PC-3 (cell line): ENCODE measurements at regions not wholly inside any gene's neighbourhood (a gene's known extent, or its start where the extent isn't known, plus 50 kb on each side); places are given as distances from the start of the nearest gene placed in this dataset.

Experiments used
- ATAC-seq: fragments of 200-7000 bp; cut with Tn5 transposase; 2 replicates; pipeline ENCODE4 v1.9.1; 2020; ENCODE audit warnings: mild to moderate bottlenecking, moderate library complexity
- BruUV-seq: library from RNA; stranded (reverse); fragments of 400-500 nt; replicated peaks from 2 replicates; lab custom pipeline; 2021; lab: Mats Ljungman, UMichigan
- CTCF ChIA-PET: fragments of 300-600 bp; sonication (Branson Sonifier 250); formaldehyde crosslinking; loops from one replicate; lab custom pipeline; 2022; ENCODE audit warnings: antibody characterized with exemption; lab: Charles Lee
- POLR2A ChIA-PET: fragments of 300-600 bp; sonication (Branson Sonifier 250); formaldehyde crosslinking; loops from one replicate; lab custom pipeline; 2022; ENCODE audit warnings: antibody characterized with exemption; ENCODE audit not compliant: unreplicated experiment; lab: Charles Lee
- DNase-seq: peaks from one replicate; pipeline ENCODE4 v3.0.0-alpha.2; 2015
- H2AFZ ChIP-seq: fragments of 300-600 bp; sonication (generic); 2 replicates; pipeline ENCODE4 v1.6.0; 2016; ENCODE audit warnings: antibody characterized with exemption, low read length
- H3F3A ChIP-seq: fragments of 300-600 bp; sonication (generic); one replicate; pipeline ENCODE4 v1.6.0; 2017; ENCODE audit warnings: antibody characterized with exemption, low read length, control low read depth, mild to moderate bottlenecking; ENCODE audit not compliant: unreplicated experiment
- H3K27ac ChIP-seq: fragments of 300-600 bp; sonication (generic); 2 replicates; pipeline ENCODE4 v1.5.1; 2016; ENCODE audit warnings: mild to moderate bottlenecking, low read length
- H3K27me3 ChIP-seq: fragments of 300-600 bp; sonication (generic); 2 replicates; pipeline ENCODE4 v1.6.1; 2016; ENCODE audit warnings: low read length, mixed read lengths
- H3K36me3 ChIP-seq: fragments of 300-600 bp; sonication (generic); 2 replicates; pipeline ENCODE4 v1.6.1; 2016; ENCODE audit warnings: low read depth, mixed run types, low read length, mixed read lengths
- H3K4me1 ChIP-seq: fragments of 300-600 bp; sonication (generic); 2 replicates; pipeline ENCODE4 v1.5.1; 2016; ENCODE audit warnings: low read length; ENCODE audit not compliant: insufficient read depth
- H3K4me2 ChIP-seq: fragments of 300-600 bp; sonication (generic); 2 replicates; pipeline ENCODE4 v1.6.0; 2016; ENCODE audit warnings: low read length
- H3K4me3 ChIP-seq: fragments of 300-600 bp; sonication (generic); 2 replicates; pipeline ENCODE4 v1.5.1; 2016; ENCODE audit warnings: mild to moderate bottlenecking, low read length, mixed read lengths
- H3K79me2 ChIP-seq: fragments of 300-600 bp; sonication (generic); 2 replicates; pipeline ENCODE4 v1.6.1; 2017; ENCODE audit warnings: low read length, mixed read lengths
- H3K9ac ChIP-seq: fragments of 300-600 bp; sonication (generic); 2 replicates; pipeline ENCODE4 v1.6.0; 2016; ENCODE audit warnings: mild to moderate bottlenecking, low read length
- H3K9me2 ChIP-seq: fragments of 300-600 bp; sonication (generic); replicated peaks from 2 replicates; pipeline ENCODE4 v1.6.1; 2016; ENCODE audit warnings: mixed run types, low read length, mixed read lengths
- H3K9me3 ChIP-seq: fragments of 300-600 bp; sonication (generic); 2 replicates; pipeline ENCODE4 v1.6.1; 2016; ENCODE audit warnings: low read length, mixed read lengths
- H4K20me1 ChIP-seq: fragments of 300-600 bp; sonication (generic); 2 replicates; pipeline ENCODE4 v1.6.1; 2016; ENCODE audit warnings: low read length, mixed read lengths
- CTCF ChIP-seq: fragments of 300-600 bp; sonication (generic); conservative IDR thresholded peaks from 2 replicates; pipeline ENCODE4 v1.5.1; 2017; ENCODE audit warnings: antibody characterized with exemption, low read depth, mild to moderate bottlenecking, low read length
- EZH2 ChIP-seq: fragments of 300-600 bp; sonication (generic); IDR thresholded peaks from one replicate; pipeline ENCODE4 v1.6.1; 2017; ENCODE audit warnings: antibody characterized with exemption, mild to moderate bottlenecking, low read length; ENCODE audit not compliant: unreplicated experiment
- EZH2phosphoT487 ChIP-seq: fragments of 300-600 bp; sonication (generic); IDR thresholded peaks from 2 replicates; pipeline ENCODE4 v1.6.1; 2018; ENCODE audit warnings: mild to moderate bottlenecking, antibody characterized with exemption, low read length, borderline replicate concordance
- intact Hi-C: fragments of 100-400 bp; cut with micrococcal nuclease; formaldehyde crosslinking; loops from 2 replicates; pipeline ENCODE4 v1.9.0; 2023

- Histone ChIP-seq H3K27me3 (no peaks in the 10 kb centered on the region), H3F3A (no peaks in the 10 kb centered on the region), H3K36me3 (no peaks in the 10 kb centered on the region), H3K27ac (no peak overlapping the region), H3K4me3 (no peak overlapping the region), H3K9me2 (no peaks in the 10 kb centered on the region), H3K79me2 (no peaks in the 10 kb centered on the region), H3K9ac (no peak overlapping the region), H3K9me3 (no peaks in the 10 kb centered on the region), H3K4me2 (no peak overlapping the region), H2AFZ (no peak overlapping the region), H3K4me1 (no peaks in the 10 kb centered on the region), H4K20me1 (no peaks in the 10 kb centered on the region)
- BruUV-seq, result no TSS peak
- no peak for DNase-seq
- no peak for TF ChIP-seq CTCF
- TF ChIP-seq EZH2phosphoT487, result no peak
- no peak for TF ChIP-seq EZH2
- ChIA-PET POLR2A (no interaction called here), CTCF (no interaction called here)
- ATAC-seq, result no peak
- intact Hi-C loops, result no loop called here
Measured at GRCh38 chr2:7207631-7208030, 290.4 kb downstream of the RNF144A start.

DNA sequence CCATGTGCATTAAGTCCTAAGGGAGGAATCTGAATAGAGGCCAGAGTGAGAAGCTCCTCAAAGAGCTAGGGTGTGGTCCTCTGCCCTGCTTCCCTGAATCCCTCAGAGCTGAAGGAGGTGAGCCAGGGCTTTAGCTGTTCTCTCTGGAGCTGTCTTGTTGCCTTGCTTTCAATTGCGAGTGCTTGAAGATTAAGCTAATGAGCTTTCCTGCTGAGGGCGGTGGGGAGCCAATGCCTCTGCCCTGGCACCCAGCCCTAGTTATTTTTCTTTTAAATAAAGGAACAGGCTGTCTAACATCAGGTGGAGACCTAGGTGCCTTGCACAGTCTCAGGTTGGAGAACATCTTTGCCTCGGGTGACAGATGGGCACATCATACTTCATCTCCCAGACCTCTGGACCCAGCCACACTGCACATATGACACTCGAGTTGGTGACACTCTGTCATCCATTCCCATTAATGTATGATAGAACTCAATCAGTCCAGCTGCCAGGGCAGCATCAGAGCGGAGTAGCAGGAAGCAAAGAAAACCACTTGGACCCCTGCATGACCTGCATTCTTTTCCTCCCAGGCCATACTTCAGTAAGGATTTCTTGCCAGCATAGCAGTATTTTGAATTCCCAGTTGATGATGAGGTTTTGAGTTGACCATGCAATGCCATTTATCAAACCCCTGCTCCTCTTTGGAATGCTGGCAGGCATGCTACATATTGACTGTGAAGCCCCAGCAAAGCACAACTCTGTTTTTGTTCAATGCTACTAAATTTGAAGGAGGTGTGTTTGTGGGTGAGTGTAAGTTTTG is 292.7 kb downstream of the RNF144A start:
- H3K9ac ChIP-seq, result no peak overlapping the region
- ATAC-seq (no peak), DNase-seq (no peak)
- no peak overlapping the region for H2AFZ ChIP-seq
- intact Hi-C loops, result no loop called here
- no TSS peak for BruUV-seq
- no peaks in the 10 kb centered on the region for H3K9me3 ChIP-seq
- H3K36me3 ChIP-seq, result no peaks in the 10 kb centered on the region
- no peaks in the 10 kb centered on the region for H4K20me1 ChIP-seq
- POLR2A ChIA-PET, result no interaction called here
- H3K27me3 ChIP-seq, result no peaks in the 10 kb centered on the region
- H3K4me2 ChIP-seq, result no peak overlapping the region
- H3K27ac ChIP-seq, result no peak overlapping the region
- H3K4me1 ChIP-seq, result no peaks in the 10 kb centered on the region
- no peaks in the 10 kb centered on the region for H3K79me2 ChIP-seq
- H3K9me2 ChIP-seq, result no peaks in the 10 kb centered on the region
- CTCF ChIA-PET, result interaction anchor here (0.6 kb wide), 1 partner anchor 29 kb away, joined by 4 read pairs; no protein-coding TSS in a partner anchor
- TF ChIP-seq EZH2, result no peak
- TF ChIP-seq EZH2phosphoT487, result no peak
- TF ChIP-seq CTCF, result no peak
- no peak overlapping the region for H3K4me3 ChIP-seq
- no peaks in the 10 kb centered on the region for H3F3A ChIP-seq

GRCh38 chr2:7210712-7211111 is 293.5 kb downstream of the RNF144A start:
- H3K27ac ChIP-seq, result no peak overlapping the region
- no peaks in the 10 kb centered on the region for H3F3A ChIP-seq
- H3K9me2 ChIP-seq, result no peaks in the 10 kb centered on the region
- ChIA-PET POLR2A (no interaction called here), CTCF (no interaction called here)
- no peaks in the 10 kb centered on the region for H3K9me3 ChIP-seq
- no peak overlapping the region for H3K4me3 ChIP-seq
- no peak overlapping the region for H3K9ac ChIP-seq
- intact Hi-C loops, result no loop called here
- no peaks in the 10 kb centered on the region for H3K79me2 ChIP-seq
- BruUV-seq, result no TSS peak
- no peak overlapping the region for H3K4me2 ChIP-seq
- no peaks in the 10 kb centered on the region for H3K27me3 ChIP-seq
- DNase-seq (no peak), ATAC-seq (no peak)
- no peak overlapping the region for H2AFZ ChIP-seq
- H3K4me1 ChIP-seq, result no peaks in the 10 kb centered on the region
- no peaks in the 10 kb centered on the region for H4K20me1 ChIP-seq
- H3K36me3 ChIP-seq, result no peaks in the 10 kb centered on the region
- no peak for TF ChIP-seq EZH2
- no peak for TF ChIP-seq EZH2phosphoT487
- no peak for TF ChIP-seq CTCF
